Smooth muscle cell (in vitro differentiated cells): ENCODE measurements at regions not wholly inside any gene's neighbourhood (a gene's known extent, or its start where the extent isn't known, plus 50 kb on each side); places are given as distances from the start of the nearest gene placed in this dataset.

Experiments used
- DNase-seq: peaks from one replicate; lab custom pipeline; 2025; ENCODE audit not compliant: unreplicated experiment; lab: John Stamatoyannopoulos, UW
- H2AFZ ChIP-seq: fragments of 200-600 bp; sonication (generic); 2 replicates; pipeline ENCODE4 v1.6.0; 2016; ENCODE audit warnings: antibody characterized with exemption, low read depth, mild to moderate bottlenecking
- H3F3A ChIP-seq: fragments of 200-600 bp; sonication (generic); 2 replicates; pipeline ENCODE4 v1.6.0; 2017; ENCODE audit warnings: antibody characterized with exemption, low read depth
- H3K27ac ChIP-seq: fragments of 200-600 bp; sonication (generic); 2 replicates; pipeline ENCODE4 v1.5.1; 2016; ENCODE audit warnings: low read depth, mild to moderate bottlenecking
- H3K27me3 ChIP-seq: fragments of 200-600 bp; sonication (generic); 2 replicates; pipeline ENCODE4 v1.6.1; 2016; ENCODE audit warnings: low read depth, mild to moderate bottlenecking
- H3K36me3 ChIP-seq: fragments of 200-600 bp; sonication (generic); 2 replicates; pipeline ENCODE4 v1.5.1; 2016; ENCODE audit warnings: low read depth
- H3K4me1 ChIP-seq: fragments of 200-600 bp; sonication (generic); 2 replicates; pipeline ENCODE4 v1.5.1; 2016; ENCODE audit warnings: low read depth
- H3K4me2 ChIP-seq: fragments of 200-600 bp; sonication (generic); 2 replicates; pipeline ENCODE4 v1.6.0; 2016; ENCODE audit warnings: mild to moderate bottlenecking
- H3K4me3 ChIP-seq: fragments of 200-600 bp; sonication (generic); 2 replicates; pipeline ENCODE4 v1.5.1; 2016; ENCODE audit warnings: mild to moderate bottlenecking
- H3K79me2 ChIP-seq: fragments of 200-600 bp; sonication (generic); 2 replicates; pipeline ENCODE4 v1.6.0; 2016; ENCODE audit warnings: low read depth, mild to moderate bottlenecking
- H3K9ac ChIP-seq: fragments of 200-600 bp; sonication (generic); 2 replicates; pipeline ENCODE4 v1.6.0; 2016; ENCODE audit warnings: low read depth
- H3K9me3 ChIP-seq: fragments of 200-600 bp; sonication (generic); replicated peaks from 2 replicates; pipeline ENCODE4 v1.5.1; 2016; ENCODE audit warnings: low read depth
- H4K20me1 ChIP-seq: fragments of 200-600 bp; sonication (generic); 2 replicates; pipeline ENCODE4 v1.6.0; 2016; ENCODE audit warnings: low read depth
- CTCF ChIP-seq: fragments of 200-600 bp; sonication (generic); IDR thresholded peaks from 2 replicates; pipeline ENCODE4 v1.5.1; 2017; ENCODE audit warnings: borderline replicate concordance, mild to moderate bottlenecking, antibody characterized with exemption; ENCODE audit not compliant: insufficient read depth, poor library complexity, severe bottlenecking
- WGBS: methylation state at CpG from one replicate; pipeline ENCODE4 v1.1.7; 2016; ENCODE audit warnings: low lambda C conversion rate; 5-methylcytosine and 5-hydroxymethylcytosine counted together

GRCh38 chr5:135126688-135127438, 92.8 kb upstream of the PITX1 start:
- no peaks in the 10 kb centered on the region for H3K79me2 ChIP-seq
- no peak overlapping the region for H3K4me2 ChIP-seq
- TF ChIP-seq CTCF, result no peak
- H3K4me3 ChIP-seq, result no peak overlapping the region
- no peak overlapping the region for H2AFZ ChIP-seq
- no peak overlapping the region for H3K27ac ChIP-seq
- no peaks in the 10 kb centered on the region for H3K27me3 ChIP-seq
- no peaks in the 10 kb centered on the region for H3K36me3 ChIP-seq
- no peaks in the 10 kb centered on the region for H3K9me3 ChIP-seq
- 76% methylated on average over 14 of the region's 14 CpGs for WGBS
- DNase-seq, result no peak
- H3K4me1 ChIP-seq, result peaks cover 4% of the 10 kb centered on the region
- H3K9ac ChIP-seq, result no peak overlapping the region
- no peaks in the 10 kb centered on the region for H3F3A ChIP-seq
- H4K20me1 ChIP-seq, result no peaks in the 10 kb centered on the region

- WGBS, result 94% methylated on average over 8 of the region's 8 CpGs
- no peaks in the 10 kb centered on the region for H4K20me1 ChIP-seq
Measured at GRCh38 chr5:135124724-135125123, 90.7 kb upstream of the PITX1 start.

GRCh38 chr5:135124128-135124527, 90.1 kb upstream of the PITX1 start:
- H3K27ac ChIP-seq, result no peak overlapping the region
- H3K36me3 ChIP-seq, result no peaks in the 10 kb centered on the region
- no peaks in the 10 kb centered on the region for H3K9me3 ChIP-seq
- no peak overlapping the region for H3K4me2 ChIP-seq
- TF ChIP-seq CTCF, result no peak
- 34% methylated on average over 4 of the region's 4 CpGs for WGBS
- peaks cover 4% of the 10 kb centered on the region for H3K4me1 ChIP-seq
- H2AFZ ChIP-seq, result no peak overlapping the region
- DNase-seq, result no peak
- H4K20me1 ChIP-seq, result no peaks in the 10 kb centered on the region
- no peak overlapping the region for H3K4me3 ChIP-seq
- H3F3A ChIP-seq, result no peaks in the 10 kb centered on the region
- no peaks in the 10 kb centered on the region for H3K27me3 ChIP-seq
- H3K79me2 ChIP-seq, result no peaks in the 10 kb centered on the region
- H3K9ac ChIP-seq, result no peak overlapping the region

More at GRCh38 chr5:135124724-135125123, 90.7 kb upstream of the PITX1 start:
- H3F3A ChIP-seq, result no peaks in the 10 kb centered on the region
- no peak overlapping the region for H3K27ac ChIP-seq
- peaks cover 4% of the 10 kb centered on the region for H3K4me1 ChIP-seq
- no peaks in the 10 kb centered on the region for H3K27me3 ChIP-seq
- H3K79me2 ChIP-seq, result no peaks in the 10 kb centered on the region
- H3K4me2 ChIP-seq, result no peak overlapping the region
- H2AFZ ChIP-seq, result no peak overlapping the region
- TF ChIP-seq CTCF, result no peak
- no peak overlapping the region for H3K4me3 ChIP-seq
- no peaks in the 10 kb centered on the region for H3K36me3 ChIP-seq
- no peak for DNase-seq
- H3K9ac ChIP-seq, result no peak overlapping the region
- no peaks in the 10 kb centered on the region for H3K9me3 ChIP-seq

GRCh38 chr5:135122797-135123196, 88.8 kb upstream of the PITX1 start:
- TF ChIP-seq CTCF, result no peak
- Histone ChIP-seq H3K27me3 (no peaks in the 10 kb centered on the region), H4K20me1 (no peaks in the 10 kb centered on the region), H3K4me3 (no peak overlapping the region), H3K4me1 (peaks cover 4% of the 10 kb centered on the region), H3K27ac (no peak overlapping the region), H3F3A (no peaks in the 10 kb centered on the region), H3K79me2 (no peaks in the 10 kb centered on the region), H3K36me3 (no peaks in the 10 kb centered on the region), H3K9ac (no peak overlapping the region), H3K9me3 (no peaks in the 10 kb centered on the region), H3K4me2 (no peak overlapping the region), H2AFZ (no peak overlapping the region)
- DNase-seq, result no peak
- WGBS, result 100% methylated on average over 1 of the region's 1 CpG
